HEK293 (cell line): ENCODE measurements at regions not wholly inside any gene's neighbourhood (a gene's known extent, or its start where the extent isn't known, plus 50 kb on each side); places are given as distances from the start of the nearest gene placed in this dataset.

Experiments
- CTCF ChIA-PET: fragments of 350-600 bp; formaldehyde crosslinking; extraction: SDS; loops from one replicate; lab custom pipeline; 2021; ENCODE audit warnings: antibody characterized with exemption; lab: Yijun Ruan, JAX
- POLR2A ChIA-PET: fragments of 300-600 bp; formaldehyde crosslinking; extraction: SDS; loops from one replicate; lab custom pipeline; 2020; ENCODE audit warnings: antibody characterized with exemption, inconsistent platforms; lab: Yijun Ruan, JAX
- H3K27ac ChIP-seq: fragments of 200-500 bp; sonication (Bioruptor generic); 2 replicates; pipeline ENCODE4 v1.5.1; 2014; ENCODE audit warnings: low read depth, low read length, control low read depth, inconsistent platforms; ENCODE audit errors: extremely low read depth
- H3K36me3 ChIP-seq, 2 experiments: fragments of 200-500 bp in 1 of 2; sonication (Bioruptor generic) in 1 of 2; 1 replicate in 1 of 2; 2 replicates in 1 of 2; pipeline ENCODE4 v1.5.1; 2014 to 2017; ENCODE audit warnings: inconsistent platforms in 2 of 2, low read length in 2 of 2; ENCODE audit not compliant: control insufficient read depth in 2 of 2, insufficient read depth in 1 of 2
- H3K4me1 ChIP-seq: fragments of 200-500 bp; sonication (Bioruptor generic); 2 replicates; pipeline ENCODE4 v1.5.1; 2014; ENCODE audit warnings: mild to moderate bottlenecking, low read length, inconsistent platforms; ENCODE audit not compliant: control insufficient read depth, insufficient read depth
- H3K4me3 ChIP-seq: 2 replicates; pipeline ENCODE4 v1.5.1; 2011; ENCODE audit warnings: low read depth, mild to moderate bottlenecking, control low read depth, low read length, moderate library complexity
- H3K9me3 ChIP-seq: fragments of 200-500 bp; sonication (Bioruptor generic); 2 replicates; pipeline ENCODE4 v1.5.1; 2014; ENCODE audit warnings: low read depth, low read length, inconsistent platforms; ENCODE audit not compliant: control insufficient read depth, insufficient read depth
- BCL6B ChIP-seq: fragments of 450-650 bp; formaldehyde crosslinking; IDR thresholded peaks from 2 replicates; pipeline ENCODE4 v1.5.1; 2017; ENCODE audit warnings: missing biosample characterization, missing genetic modification characterization
- INSM2 ChIP-seq: fragments of 450-650 bp; formaldehyde crosslinking; IDR thresholded peaks from 2 replicates; pipeline ENCODE4 v1.5.1; 2016; ENCODE audit warnings: missing biosample characterization, missing genetic modification characterization
- KLF16 ChIP-seq: fragments of 450-650 bp; formaldehyde crosslinking; IDR thresholded peaks from 2 replicates; pipeline ENCODE4 v1.5.1; 2017; ENCODE audit warnings: missing biosample characterization, missing genetic modification characterization
- OVOL3 ChIP-seq: fragments of 450-650 bp; formaldehyde crosslinking; IDR thresholded peaks from 2 replicates; pipeline ENCODE4 v1.5.1; 2016; ENCODE audit warnings: missing biosample characterization, missing genetic modification characterization
- SETDB1 ChIP-seq: IDR thresholded peaks from one replicate; pipeline ENCODE4 v1.6.1; 2017; ENCODE audit warnings: mild to moderate bottlenecking, low read length, moderate library complexity, mixed read lengths; ENCODE audit not compliant: insufficient read length
- ZBTB17 ChIP-seq: fragments of 450-650 bp; formaldehyde crosslinking; IDR thresholded peaks from 2 replicates; pipeline ENCODE4 v1.5.1; 2016; ENCODE audit warnings: missing biosample characterization, missing genetic modification characterization
- ZFP69B ChIP-seq: fragments of 450-650 bp; formaldehyde crosslinking; IDR thresholded peaks from 2 replicates; pipeline ENCODE4 v1.5.1; 2016; ENCODE audit warnings: missing biosample characterization, missing genetic modification characterization
- ZNF202 ChIP-seq: fragments of 450-650 bp; formaldehyde crosslinking; IDR thresholded peaks from 2 replicates; pipeline ENCODE4 v1.5.1; 2016; ENCODE audit warnings: missing biosample characterization, missing genetic modification characterization, borderline replicate concordance
- ZNF23 ChIP-seq: fragments of 450-650 bp; formaldehyde crosslinking; IDR thresholded peaks from 2 replicates; pipeline ENCODE4 v1.5.1; 2016; ENCODE audit warnings: missing biosample characterization, missing genetic modification characterization, borderline replicate concordance
- ZNF24 ChIP-seq: fragments of 450-650 bp; formaldehyde crosslinking; IDR thresholded peaks from 2 replicates; pipeline ENCODE4 v1.5.1; 2016; ENCODE audit warnings: missing biosample characterization, missing genetic modification characterization
- ZNF302 ChIP-seq: fragments of 450-650 bp; formaldehyde crosslinking; IDR thresholded peaks from 2 replicates; pipeline ENCODE4 v1.5.1; 2016; ENCODE audit warnings: missing biosample characterization, missing genetic modification characterization, low read depth
- ZNF311 ChIP-seq: fragments of 450-650 bp; formaldehyde crosslinking; IDR thresholded peaks from 2 replicates; pipeline ENCODE4 v1.5.1; 2017; ENCODE audit warnings: missing biosample characterization, missing genetic modification characterization, borderline replicate concordance
- ZNF362 ChIP-seq: fragments of 450-650 bp; formaldehyde crosslinking; IDR thresholded peaks from 2 replicates; pipeline ENCODE4 v1.5.1; 2016; ENCODE audit warnings: missing biosample characterization, missing genetic modification characterization
- ZNF416 ChIP-seq: fragments of 450-650 bp; formaldehyde crosslinking; IDR thresholded peaks from 2 replicates; pipeline ENCODE4 v1.5.1; 2016; ENCODE audit warnings: missing biosample characterization, missing genetic modification characterization
- ZNF555 ChIP-seq: fragments of 450-650 bp; formaldehyde crosslinking; conservative IDR thresholded peaks from 2 replicates; pipeline ENCODE4 v1.5.1; 2017; ENCODE audit warnings: missing biosample characterization, mild to moderate bottlenecking, missing genetic modification characterization, inconsistent platforms
- ZNF600 ChIP-seq: fragments of 450-650 bp; formaldehyde crosslinking; IDR thresholded peaks from 2 replicates; pipeline ENCODE4 v1.5.1; 2016; ENCODE audit warnings: missing biosample characterization, missing genetic modification characterization
- ZNF623 ChIP-seq: fragments of 450-650 bp; formaldehyde crosslinking; IDR thresholded peaks from 2 replicates; pipeline ENCODE4 v1.5.1; 2016; ENCODE audit warnings: missing biosample characterization, missing genetic modification characterization
- ZNF626 ChIP-seq: fragments of 450-650 bp; sonication (Bioruptor Pico); formaldehyde crosslinking; IDR thresholded peaks from 2 replicates; pipeline ENCODE4 v1.5.1; 2018; ENCODE audit warnings: missing biosample characterization, missing genetic modification characterization, inconsistent platforms
- ZNF707 ChIP-seq: fragments of 450-650 bp; formaldehyde crosslinking; IDR thresholded peaks from 2 replicates; pipeline ENCODE4 v1.5.1; 2016; ENCODE audit warnings: missing biosample characterization, missing genetic modification characterization
- ZSCAN18 ChIP-seq: fragments of 450-650 bp; formaldehyde crosslinking; IDR thresholded peaks from 2 replicates; pipeline ENCODE4 v1.5.1; 2016; ENCODE audit warnings: missing biosample characterization, missing genetic modification characterization
- TF ChIP-seq, protein P1 (sequence below): fragments of 450-650 bp; formaldehyde crosslinking; IDR thresholded peaks from 2 replicates; pipeline ENCODE4 v1.5.1; 2016; ENCODE audit warnings: missing biosample characterization, missing genetic modification characterization

DNA sequence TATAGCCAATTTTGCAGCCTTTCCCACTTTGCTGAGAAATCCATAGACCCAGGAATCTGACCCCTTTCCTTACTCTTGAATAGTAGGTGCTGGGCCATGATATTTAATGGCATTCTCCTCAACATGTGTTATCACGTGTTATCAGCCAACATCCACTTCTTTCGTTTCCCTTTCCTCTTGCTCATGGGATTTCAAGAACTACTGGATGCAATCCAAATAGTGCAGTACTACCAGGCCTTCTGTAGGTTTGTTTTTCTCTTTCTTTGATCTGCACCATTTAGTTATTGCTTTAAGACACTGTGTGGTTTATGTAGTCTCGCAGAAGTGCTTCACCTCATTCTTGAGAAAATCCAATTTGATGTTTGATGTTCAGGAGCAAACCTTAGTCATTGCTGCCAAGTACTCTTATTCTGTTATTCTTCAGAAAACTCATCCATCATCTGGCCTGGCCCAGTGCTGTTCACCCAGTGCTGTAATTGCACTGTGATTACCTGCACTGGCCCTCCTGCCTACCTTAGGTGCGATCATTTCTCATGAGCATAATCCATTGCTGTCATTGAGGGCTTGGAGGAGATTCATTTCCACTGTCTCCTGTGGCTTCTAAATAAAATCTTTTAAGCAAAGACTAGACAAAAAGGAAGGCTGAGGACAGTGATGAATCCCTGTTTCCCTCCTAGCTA is 315.3 kb downstream of the BMPER start:
- no peak overlapping the region for H3K27ac ChIP-seq
- H3K4me3 ChIP-seq, result no peak overlapping the region
- H3K9me3 ChIP-seq, result no peaks in the 10 kb centered on the region
- ChIA-PET CTCF (interaction anchor here (0.6 kb wide), 1 partner anchor 326 kb away, joined by 3 read pairs; no protein-coding TSS in a partner anchor), POLR2A (no interaction called here)
- H3K4me1 ChIP-seq, result no peaks in the 10 kb centered on the region
- TF ChIP-seq SETDB1, result no peak
- no peak for TF ChIP-seq ZNF600 (tag by site-specific recombination)
- no peak for TF ChIP-seq BCL6B
- H3K36me3 ChIP-seq, result no peaks in the 10 kb centered on the region

DNA sequence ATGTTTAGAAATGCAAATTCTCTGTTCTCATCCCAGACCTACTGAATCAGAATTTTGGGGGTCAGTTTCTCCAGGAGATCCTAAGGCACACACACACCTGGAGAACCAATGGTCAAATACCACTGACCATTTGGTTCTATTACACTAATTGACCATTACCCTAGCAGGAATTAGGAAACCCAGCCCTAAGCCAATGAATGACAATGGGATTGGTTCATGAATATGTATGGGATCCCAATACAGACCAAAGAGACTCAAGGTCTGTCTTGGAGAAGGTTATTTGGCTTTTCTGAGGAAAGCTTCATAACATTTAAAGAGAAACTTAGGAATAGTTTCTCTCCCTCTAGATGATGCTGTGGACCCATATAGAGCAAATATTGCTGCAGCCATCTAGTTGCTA is 317.0 kb downstream of the BMPER start:
- no peaks in the 10 kb centered on the region for H3K9me3 ChIP-seq
- ChIA-PET CTCF (no interaction called here), POLR2A (no interaction called here)
- no peak for TF ChIP-seq ZSCAN18 (tag by site-specific recombination)
- TF ChIP-seq INSM2, result no peak
- no peak for TF ChIP-seq KLF16 (tag by site-specific recombination)
- TF ChIP-seq ZNF23 (tag by site-specific recombination), result no peak
- TF ChIP-seq OVOL3 (tag by site-specific recombination), result no peak
- no peak for TF ChIP-seq ZNF202
- TF ChIP-seq ZBTB17 (tag by site-specific recombination), result no peak
- no peak for TF ChIP-seq ZNF623 (tag by site-specific recombination)
- no peak for TF ChIP-seq ZNF555 (tag by site-specific recombination)
- no peak for TF ChIP-seq ZNF311 (tag by site-specific recombination)
- TF ChIP-seq, protein P1, sequence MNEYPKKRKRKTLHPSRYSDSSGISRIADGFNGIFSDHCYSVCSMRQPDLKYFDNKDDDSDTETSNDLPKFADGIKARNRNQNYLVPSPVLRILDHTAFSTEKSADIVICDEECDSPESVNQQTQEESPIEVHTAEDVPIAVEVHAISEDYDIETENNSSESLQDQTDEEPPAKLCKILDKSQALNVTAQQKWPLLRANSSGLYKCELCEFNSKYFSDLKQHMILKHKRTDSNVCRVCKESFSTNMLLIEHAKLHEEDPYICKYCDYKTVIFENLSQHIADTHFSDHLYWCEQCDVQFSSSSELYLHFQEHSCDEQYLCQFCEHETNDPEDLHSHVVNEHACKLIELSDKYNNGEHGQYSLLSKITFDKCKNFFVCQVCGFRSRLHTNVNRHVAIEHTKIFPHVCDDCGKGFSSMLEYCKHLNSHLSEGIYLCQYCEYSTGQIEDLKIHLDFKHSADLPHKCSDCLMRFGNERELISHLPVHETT (tag by site-specific recombination), result no peak
- TF ChIP-seq ZNF24 (tag by site-specific recombination), result no peak
- no peak for TF ChIP-seq ZNF416 (tag by site-specific recombination)
- no peak for TF ChIP-seq ZNF362 (tag by site-specific recombination)
- no peak for TF ChIP-seq ZFP69B (tag by site-specific recombination)
- TF ChIP-seq ZNF626 (tag by site-specific recombination), result no peak
- TF ChIP-seq ZNF302 (tag by site-specific recombination), result no peak
- no peak for TF ChIP-seq ZNF707
- H3K4me3 ChIP-seq, result no peak overlapping the region
- H3K36me3 ChIP-seq, result no peaks in the 10 kb centered on the region
- H3K4me1 ChIP-seq, result no peaks in the 10 kb centered on the region
- H3K27ac ChIP-seq, result no peak overlapping the region
